Panc1 (cell line): ENCODE measurements at regions not wholly inside any gene's neighbourhood (a gene's known extent, or its start where the extent isn't known, plus 50 kb on each side); places are given as distances from the start of the nearest gene placed in this dataset.

Source experiments
- ATAC-seq: fragments of 200-7000 bp; cut with Tn5 transposase; 2 replicates; pipeline ENCODE4 v1.9.1; 2020; ENCODE audit warnings: mild to moderate bottlenecking, moderate library complexity
- BruUV-seq: library from RNA; stranded (reverse); fragments of 400-500 nt; replicated peaks from 2 replicates; lab custom pipeline; 2021; lab: Mats Ljungman, UMichigan
- CTCF ChIA-PET: fragments of 300-600 bp; sonication (Branson Sonifier 250); formaldehyde crosslinking; loops from one replicate; lab custom pipeline; 2022; ENCODE audit warnings: antibody characterized with exemption; lab: Charles Lee
- POLR2A ChIA-PET: fragments of 300-600 bp; sonication (Branson Sonifier 250); formaldehyde crosslinking; loops from one replicate; lab custom pipeline; 2022; ENCODE audit warnings: antibody characterized with exemption; lab: Charles Lee
- DNase-seq: peaks from one replicate; pipeline ENCODE4 v3.0.0-alpha.2; 2010; ENCODE audit warnings: low read depth, low spot score
- H3K27ac ChIP-seq: 2 replicates; pipeline ENCODE4 v1.5.1; 2011; ENCODE audit warnings: mild to moderate bottlenecking, low read length, inconsistent platforms
- H3K27me3 ChIP-seq: fragments of 200-500 bp; sonication (Bioruptor generic); 2 replicates; pipeline ENCODE4 v1.6.0; 2014; ENCODE audit warnings: low read length, inconsistent platforms; ENCODE audit not compliant: control insufficient read depth, insufficient read depth
- H3K36me3 ChIP-seq: fragments of 200-500 bp; sonication (Bioruptor generic); 2 replicates; pipeline ENCODE4 v1.5.1; 2014; ENCODE audit warnings: inconsistent platforms, mild to moderate bottlenecking, low read length, moderate library complexity; ENCODE audit not compliant: control insufficient read depth, insufficient read depth
- H3K4me1 ChIP-seq: 2 replicates; pipeline ENCODE4 v1.5.1; 2011; ENCODE audit warnings: inconsistent platforms, mild to moderate bottlenecking, low read length, moderate library complexity; ENCODE audit not compliant: control insufficient read depth, insufficient read depth
- H3K4me3 ChIP-seq, 2 experiments: 2 replicates each; pipeline ENCODE4 v1.5.1; 2011 to 2012; ENCODE audit warnings: low read depth in 2 of 2, low read length in 2 of 2, mild to moderate bottlenecking in 2 of 2, inconsistent platforms in 1 of 2, moderate library complexity in 1 of 2
- H3K9me3 ChIP-seq: fragments of 200-500 bp; sonication (Bioruptor generic); 2 replicates; pipeline ENCODE4 v1.5.1; 2014; ENCODE audit warnings: low read depth, mild to moderate bottlenecking, inconsistent platforms, low read length, moderate library complexity; ENCODE audit not compliant: control insufficient read depth, insufficient read depth
- CTCF ChIP-seq: fragments of 450-650 bp; IDR thresholded peaks from 2 replicates; pipeline ENCODE4 v1.5.1; 2017; ENCODE audit warnings: mild to moderate bottlenecking
- POLR2AphosphoS5 ChIP-seq: IDR thresholded peaks from 2 replicates; pipeline ENCODE4 v1.6.1; 2012; ENCODE audit warnings: mild to moderate bottlenecking, low read depth, low read length, moderate library complexity
- REST ChIP-seq, 2 experiments: IDR thresholded peaks; 2 replicates each; pipeline ENCODE4 v1.6.1; 2011 to 2012; ENCODE audit warnings: low read depth in 2 of 2, control low read depth in 1 of 2, low read length in 1 of 2, mild to moderate bottlenecking in 1 of 2, moderate library complexity in 1 of 2; ENCODE audit not compliant: insufficient read depth in 1 of 2
- SIN3A ChIP-seq: IDR thresholded peaks from 2 replicates; pipeline ENCODE4 v1.6.1; 2012; ENCODE audit warnings: low read depth, mild to moderate bottlenecking, low read length, moderate library complexity, borderline replicate concordance; ENCODE audit not compliant: insufficient read depth
- TCF7L2 ChIP-seq: IDR thresholded peaks from 2 replicates; pipeline ENCODE4 v1.6.1; 2011; ENCODE audit warnings: mild to moderate bottlenecking, low read depth, low read length, inconsistent platforms
- in situ Hi-C: cut with HindIII; loops from 2 replicates; pipeline ENCODE4 v1.10.0; 2016; ENCODE audit warnings: low sequenced_read_pairs, low pct_unique_long_range_greater_than_20kb
- intact Hi-C: fragments of 100-400 bp; cut with micrococcal nuclease; formaldehyde crosslinking; loops from one replicate; pipeline ENCODE4 v1.10.0; 2022; ENCODE audit not compliant: unreplicated experiment

- CTCF ChIA-PET, result no interaction called here
- intact Hi-C loops, result no loop called here
- no peaks in the 10 kb centered on the region for H3K36me3 ChIP-seq
- H3K4me3 ChIP-seq, result no peak overlapping the region
- H3K4me1 ChIP-seq, result no peaks in the 10 kb centered on the region
- no peaks in the 10 kb centered on the region for H3K9me3 ChIP-seq
- TF ChIP-seq POLR2AphosphoS5 (no peak), REST (IDR thresholded peaks at IDR 0.05; ENCODE audit: insufficient read depth in 1 of 2, low read depth in 2 of 2, low read length in 1 of 2) (no peak), CTCF (no peak), SIN3A (no peak), TCF7L2 (no peak)
- DNase-seq (no peak), ATAC-seq (no peak)
- in situ Hi-C loops, result no loop called here
- POLR2A ChIA-PET, result no interaction called here
- no TSS peak for BruUV-seq
- H3K27me3 ChIP-seq, result no peaks in the 10 kb centered on the region
- no peak overlapping the region for H3K27ac ChIP-seq
Measured at GRCh38 chr5:118220556-118221195, 767.7 kb downstream of the DTWD2 start.

- no peak for DNase-seq
- ATAC-seq, result no peak
Measured at GRCh38 chr5:118211606-118212005, 776.7 kb downstream of the DTWD2 start.

More at GRCh38 chr5:118211606-118212005, 776.7 kb downstream of the DTWD2 start:
- no peak for TF ChIP-seq POLR2AphosphoS5
- no peak for TF ChIP-seq SIN3A
- no peak for TF ChIP-seq TCF7L2
- TF ChIP-seq CTCF, result no peak
- TF ChIP-seq REST (IDR thresholded peaks at IDR 0.05; ENCODE audit: insufficient read depth in 1 of 2, low read depth in 2 of 2, low read length in 1 of 2), result no peak
- BruUV-seq, result no TSS peak
- ChIA-PET CTCF (no interaction called here), POLR2A (no interaction called here)
- intact Hi-C loops, result no loop called here
- no peaks in the 10 kb centered on the region for H3K4me1 ChIP-seq
- no peaks in the 10 kb centered on the region for H3K27me3 ChIP-seq
- in situ Hi-C loops, result no loop called here
- no peaks in the 10 kb centered on the region for H3K9me3 ChIP-seq
- no peak overlapping the region for H3K27ac ChIP-seq
- no peak overlapping the region for H3K4me3 ChIP-seq
- H3K36me3 ChIP-seq, result no peaks in the 10 kb centered on the region
